Gastrocnemius medialis (tissue), 4 donors: ENCODE measurements at regions not wholly inside any gene's neighbourhood (a gene's known extent, or its start where the extent isn't known, plus 50 kb on each side); places are given as distances from the start of the nearest gene placed in this dataset.

Experiments used
- POLR2A ChIP-seq, 2 donors: fragments of 450-650 bp; IDR thresholded peaks; one replicate each; pipeline ENCODE4 v1.6.1; 2017; ENCODE audit warnings: antibody characterized with exemption in 2 of 2, mild to moderate bottlenecking in 2 of 2, moderate library complexity in 2 of 2
- TF ChIP-seq, protein P1 (sequence below), 5 experiments: fragments of 450-650 bp in 3 of 5; fragments of 200-600 bp in 2 of 5; sonication (generic) in 2 of 5; IDR thresholded peaks in 4 of 5; conservative IDR thresholded peaks in 1 of 5; 1 replicate in 4 of 5; 2 replicates in 1 of 5; pipeline ENCODE4 v1.5.1; 2016 to 2019; ENCODE audit warnings: antibody characterized with exemption in 5 of 5, mild to moderate bottlenecking in 3 of 5, moderate library complexity in 3 of 5

- TF ChIP-seq, protein P1, sequence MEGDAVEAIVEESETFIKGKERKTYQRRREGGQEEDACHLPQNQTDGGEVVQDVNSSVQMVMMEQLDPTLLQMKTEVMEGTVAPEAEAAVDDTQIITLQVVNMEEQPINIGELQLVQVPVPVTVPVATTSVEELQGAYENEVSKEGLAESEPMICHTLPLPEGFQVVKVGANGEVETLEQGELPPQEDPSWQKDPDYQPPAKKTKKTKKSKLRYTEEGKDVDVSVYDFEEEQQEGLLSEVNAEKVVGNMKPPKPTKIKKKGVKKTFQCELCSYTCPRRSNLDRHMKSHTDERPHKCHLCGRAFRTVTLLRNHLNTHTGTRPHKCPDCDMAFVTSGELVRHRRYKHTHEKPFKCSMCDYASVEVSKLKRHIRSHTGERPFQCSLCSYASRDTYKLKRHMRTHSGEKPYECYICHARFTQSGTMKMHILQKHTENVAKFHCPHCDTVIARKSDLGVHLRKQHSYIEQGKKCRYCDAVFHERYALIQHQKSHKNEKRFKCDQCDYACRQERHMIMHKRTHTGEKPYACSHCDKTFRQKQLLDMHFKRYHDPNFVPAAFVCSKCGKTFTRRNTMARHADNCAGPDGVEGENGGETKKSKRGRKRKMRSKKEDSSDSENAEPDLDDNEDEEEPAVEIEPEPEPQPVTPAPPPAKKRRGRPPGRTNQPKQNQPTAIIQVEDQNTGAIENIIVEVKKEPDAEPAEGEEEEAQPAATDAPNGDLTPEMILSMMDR (IDR thresholded peaks at IDR 0.05 in 4 of 5, conservative IDR thresholded peaks at IDR 0.05 in 1 of 5), result no peak
- no peak for TF ChIP-seq POLR2A (IDR thresholded peaks at IDR 0.05)
Measured at GRCh38 chr3:157667493-157667892, 164.3 kb upstream of the VEPH1 start.
